NCI-H345 (cell line): ENCODE measurements at regions not wholly inside any gene's neighbourhood (a gene's known extent, or its start where the extent isn't known, plus 50 kb on each side); places are given as distances from the start of the nearest gene placed in this dataset.

Experiments used
- DNase-seq: peaks from one replicate; lab custom pipeline; 2025; lab: John Stamatoyannopoulos, UW

DNA sequence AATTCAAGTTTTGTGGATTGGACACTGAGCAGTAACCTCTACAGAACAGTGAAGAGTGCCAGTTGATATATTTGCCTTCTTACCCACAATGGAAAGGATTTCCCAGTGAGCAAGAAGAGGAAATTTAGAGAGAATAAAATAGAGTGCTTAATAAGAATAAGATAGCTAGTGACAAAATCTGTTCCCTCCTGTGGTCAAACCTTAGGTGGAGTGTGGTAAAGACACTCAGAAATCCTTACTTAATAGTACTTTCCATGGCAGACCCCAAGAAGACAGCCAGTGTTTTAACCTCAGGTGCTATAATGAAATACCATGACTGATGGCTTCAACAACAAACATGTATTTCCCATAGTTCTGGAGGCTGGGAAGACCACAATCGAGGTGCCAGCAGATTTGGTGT lies 108.4 kb upstream of the TNFAIP3 start:
- DNase-seq: no peak

DNA sequence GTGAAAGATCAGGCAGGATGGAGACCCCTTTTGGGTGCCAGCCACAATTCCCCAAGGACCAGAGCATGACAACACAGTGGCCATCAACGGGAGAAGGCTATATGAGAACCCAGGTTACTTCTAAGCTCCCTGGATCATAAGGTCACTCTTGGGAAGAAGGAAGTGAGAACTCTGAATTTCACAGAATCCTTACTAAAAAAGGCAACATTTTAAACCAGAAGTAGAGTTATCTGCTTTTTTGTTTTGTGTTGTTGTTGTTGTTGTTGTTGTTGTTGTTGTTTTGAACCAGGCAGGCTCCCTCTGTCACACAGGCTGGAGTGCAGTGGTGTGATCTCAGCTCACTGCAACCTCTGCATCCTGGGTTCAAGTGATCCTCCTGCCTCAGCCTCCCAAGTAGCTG lies 107.4 kb upstream of the TNFAIP3 start:
- no peak for DNase-seq

DNA sequence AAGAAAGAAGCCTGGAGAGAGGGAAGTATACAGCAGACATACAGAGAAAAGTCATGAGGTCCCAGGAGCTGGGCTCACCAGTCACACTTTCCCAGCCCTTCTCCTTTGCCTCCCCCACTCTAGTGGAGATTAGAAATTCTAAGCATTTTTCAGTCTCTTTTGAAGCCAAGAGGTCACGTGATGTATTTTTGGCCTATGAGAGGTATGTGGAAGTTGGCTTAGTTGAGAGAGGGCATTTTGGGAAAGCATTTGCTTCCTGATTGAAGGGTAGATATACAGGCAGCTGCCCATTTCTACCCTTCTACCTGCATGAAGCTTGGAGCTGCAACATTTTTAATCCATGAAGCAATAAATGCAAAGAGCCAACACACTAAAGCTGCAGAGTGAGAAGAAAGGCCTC lies 106.0 kb upstream of the TNFAIP3 start:
- no peak for DNase-seq

DNA sequence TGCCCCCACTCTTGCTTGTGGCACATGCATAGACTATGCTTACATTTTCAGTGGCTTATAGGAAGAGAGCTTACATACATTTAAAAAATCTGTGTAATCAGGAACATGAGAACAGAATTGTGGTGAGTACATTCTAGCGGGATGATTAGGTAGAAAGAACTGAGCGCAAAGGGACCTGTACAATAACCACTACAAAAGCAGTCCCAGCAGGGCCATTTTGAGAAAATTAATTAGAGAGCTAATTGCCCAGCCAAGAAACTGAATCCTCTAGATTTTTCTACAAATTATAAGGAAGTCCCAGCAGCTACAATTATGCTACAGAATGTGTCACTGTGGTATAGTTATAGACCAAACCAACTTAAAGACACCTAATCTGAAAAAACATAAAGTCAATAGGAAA lies 105.6 kb upstream of the TNFAIP3 start:
- DNase-seq: no peak

DNA sequence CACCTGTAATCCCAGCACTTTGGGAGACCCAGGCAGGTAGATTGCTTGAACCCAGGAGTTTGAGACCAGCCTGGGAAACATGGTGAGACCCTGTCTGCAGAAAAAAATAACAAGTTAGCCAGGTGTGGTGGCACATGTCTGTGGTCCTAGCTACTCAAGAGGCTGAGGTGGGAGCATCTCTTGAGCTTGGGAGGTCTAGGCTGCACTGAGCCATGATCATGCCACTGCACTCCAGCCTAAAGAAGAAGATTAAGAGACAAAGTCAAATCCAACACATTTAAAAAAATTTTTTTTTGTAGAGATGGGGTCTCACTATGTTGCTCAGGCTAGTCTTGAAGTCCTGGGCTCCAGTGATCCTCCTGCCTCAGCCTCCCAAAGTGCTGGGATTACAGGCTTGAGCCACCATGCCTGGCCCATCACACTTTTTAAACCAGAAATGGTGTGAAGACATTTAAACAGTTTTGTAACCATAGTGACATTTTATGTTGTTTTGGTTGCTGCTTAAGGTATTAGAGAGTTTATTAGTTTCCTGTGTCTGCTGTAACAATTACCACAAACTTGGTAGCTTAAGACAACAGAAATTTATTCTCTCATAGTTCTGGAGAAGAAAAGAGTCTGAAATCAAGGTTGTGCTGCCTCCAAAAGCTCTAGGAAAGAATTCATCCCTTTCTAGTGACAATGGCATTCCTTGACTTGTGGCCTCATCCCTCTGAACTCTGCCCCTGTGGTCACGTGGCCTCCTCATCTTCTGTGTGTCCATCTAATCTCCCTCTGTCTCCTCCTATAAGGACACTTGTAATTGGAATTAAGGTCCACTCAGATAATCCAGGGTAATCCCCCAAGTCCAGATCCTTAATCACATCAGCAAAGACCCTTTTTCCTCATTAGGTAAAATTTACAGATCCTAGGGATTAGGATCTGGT lies 104.6 kb upstream of the TNFAIP3 start:
- no peak for DNase-seq

DNA sequence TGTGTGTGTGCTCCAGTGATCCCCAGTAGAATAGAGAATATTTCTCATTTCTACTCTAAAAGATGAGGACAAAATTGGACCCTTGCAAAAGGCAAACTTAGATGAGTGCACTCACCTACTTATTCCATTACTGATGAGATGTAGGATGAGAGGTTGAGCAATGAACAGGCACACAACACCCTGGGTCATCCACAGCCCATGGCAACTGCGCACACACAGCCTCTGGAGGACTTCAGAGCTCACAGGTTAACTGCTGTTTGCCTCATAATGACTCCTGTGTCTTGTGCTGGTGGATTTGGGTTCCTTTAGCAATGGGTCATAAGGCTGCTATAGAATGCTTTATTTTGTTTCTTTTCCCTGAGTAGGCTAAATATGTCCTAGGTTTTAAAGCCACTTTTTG lies 103.6 kb upstream of the TNFAIP3 start:
- DNase-seq: no peak

DNA sequence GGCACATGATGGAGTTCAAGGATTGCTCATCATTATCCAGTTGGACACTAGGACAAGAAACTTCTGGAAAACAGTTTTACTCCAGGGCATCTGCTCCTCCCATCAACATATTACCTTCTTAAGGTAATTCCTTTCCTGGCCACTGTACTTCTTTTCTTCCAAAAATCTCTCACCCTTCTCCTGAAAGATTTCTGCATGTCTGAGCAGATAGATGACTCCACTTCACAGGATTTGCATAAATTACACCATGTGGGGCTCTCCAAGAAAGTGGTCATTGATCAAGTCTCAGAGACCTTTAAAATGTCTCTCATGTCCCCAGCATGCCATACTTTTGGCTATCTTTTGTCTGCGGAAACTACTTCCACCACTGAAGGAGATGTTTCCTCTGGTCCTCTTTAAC lies 103.2 kb upstream of the TNFAIP3 start:
- no peak for DNase-seq

DNA sequence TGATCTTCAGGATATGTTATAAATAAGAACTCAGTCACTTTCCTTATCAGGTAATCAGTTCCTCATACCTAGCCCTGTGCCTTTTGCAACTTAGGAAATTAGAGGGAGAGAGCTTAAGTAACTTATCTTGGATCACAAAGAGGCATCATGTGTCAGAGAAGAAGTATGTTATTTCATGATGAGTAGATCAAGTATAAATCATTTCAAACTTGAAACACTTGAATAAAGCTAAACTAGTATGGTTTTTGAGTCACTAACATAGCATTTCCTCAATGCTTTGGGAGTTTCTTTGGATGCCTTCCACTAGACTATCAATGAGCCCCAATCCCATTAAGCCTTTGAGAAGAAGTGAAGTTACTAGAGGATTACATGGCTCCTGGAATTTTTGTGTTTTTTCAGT lies 102.6 kb upstream of the TNFAIP3 start:
- no peak for DNase-seq

DNA sequence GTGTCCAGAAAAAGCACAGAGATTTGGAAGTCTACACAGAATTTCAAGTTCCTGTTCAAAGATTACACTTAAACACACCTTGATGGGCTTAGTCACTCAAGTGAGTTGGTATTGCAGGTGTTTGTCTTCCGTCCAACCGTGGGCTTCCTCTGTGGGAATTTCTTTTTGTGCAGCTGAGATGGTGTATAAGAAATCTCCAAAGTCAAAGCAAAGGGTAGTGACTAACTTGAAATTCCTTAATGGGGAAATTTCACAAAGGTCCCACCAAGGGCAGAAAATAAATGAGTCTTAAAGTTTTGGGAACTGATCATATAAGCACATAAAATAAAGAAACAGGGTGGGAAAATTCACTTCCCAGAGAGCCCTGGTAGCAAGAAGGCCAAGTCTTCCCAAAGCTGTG lies 102.0 kb upstream of the TNFAIP3 start:
- no peak for DNase-seq

DNA sequence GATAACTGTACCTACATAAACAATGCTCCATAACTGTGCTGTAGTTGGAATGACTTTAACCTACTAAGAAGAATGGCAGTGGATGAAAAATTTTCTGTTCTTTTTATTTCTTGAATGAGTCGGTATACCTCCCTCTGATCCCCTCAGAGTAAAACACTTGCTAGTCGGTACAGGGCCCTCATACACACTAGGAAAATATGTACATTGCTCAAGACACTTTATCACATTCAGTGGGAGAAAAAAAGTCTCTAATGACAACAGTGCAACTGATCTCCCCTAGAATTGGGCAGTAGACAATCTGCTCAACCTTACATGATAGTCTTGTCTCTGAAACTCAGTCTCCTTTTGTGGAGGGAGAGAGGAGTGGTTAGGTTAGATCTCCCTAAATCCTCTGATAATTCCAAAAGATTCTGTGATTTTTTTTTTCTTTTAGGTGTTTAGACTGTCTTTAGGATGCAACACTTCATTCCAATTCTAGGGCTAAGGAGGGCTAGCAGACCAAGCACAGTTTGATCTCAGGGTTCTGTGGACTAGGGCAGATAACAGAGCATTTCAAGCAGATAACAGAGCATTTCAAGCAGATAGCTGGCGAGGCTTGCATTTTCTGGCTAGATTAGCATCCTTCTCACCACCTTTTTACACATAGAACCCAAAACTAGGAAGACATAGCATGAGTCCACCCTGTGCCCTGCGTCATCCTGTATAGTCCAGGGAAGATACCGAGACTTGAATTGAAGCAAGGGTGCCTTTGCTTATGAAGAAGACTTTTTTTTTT lies 100.3 kb upstream of the TNFAIP3 start:
- DNase-seq: no peak

DNA sequence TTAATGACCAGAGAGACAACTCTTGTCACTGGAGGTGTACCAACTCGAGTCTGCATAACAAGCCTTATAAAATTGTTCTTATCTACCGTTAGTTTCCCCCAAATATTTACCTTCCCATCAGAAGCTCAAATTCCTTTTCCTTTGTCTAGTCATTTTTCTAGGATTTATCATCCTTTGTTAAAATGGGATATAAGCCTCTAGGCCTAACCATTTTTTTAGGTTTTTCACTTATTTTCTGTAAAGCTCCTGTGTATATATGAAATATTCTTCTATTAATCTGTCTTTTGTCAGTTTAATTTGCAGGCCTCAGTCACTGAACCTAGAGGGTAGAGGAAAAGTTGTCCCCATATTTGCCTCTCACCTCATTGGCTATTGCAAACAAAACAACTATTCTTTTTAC lies 99.6 kb upstream of the TNFAIP3 start:
- no peak for DNase-seq

DNA sequence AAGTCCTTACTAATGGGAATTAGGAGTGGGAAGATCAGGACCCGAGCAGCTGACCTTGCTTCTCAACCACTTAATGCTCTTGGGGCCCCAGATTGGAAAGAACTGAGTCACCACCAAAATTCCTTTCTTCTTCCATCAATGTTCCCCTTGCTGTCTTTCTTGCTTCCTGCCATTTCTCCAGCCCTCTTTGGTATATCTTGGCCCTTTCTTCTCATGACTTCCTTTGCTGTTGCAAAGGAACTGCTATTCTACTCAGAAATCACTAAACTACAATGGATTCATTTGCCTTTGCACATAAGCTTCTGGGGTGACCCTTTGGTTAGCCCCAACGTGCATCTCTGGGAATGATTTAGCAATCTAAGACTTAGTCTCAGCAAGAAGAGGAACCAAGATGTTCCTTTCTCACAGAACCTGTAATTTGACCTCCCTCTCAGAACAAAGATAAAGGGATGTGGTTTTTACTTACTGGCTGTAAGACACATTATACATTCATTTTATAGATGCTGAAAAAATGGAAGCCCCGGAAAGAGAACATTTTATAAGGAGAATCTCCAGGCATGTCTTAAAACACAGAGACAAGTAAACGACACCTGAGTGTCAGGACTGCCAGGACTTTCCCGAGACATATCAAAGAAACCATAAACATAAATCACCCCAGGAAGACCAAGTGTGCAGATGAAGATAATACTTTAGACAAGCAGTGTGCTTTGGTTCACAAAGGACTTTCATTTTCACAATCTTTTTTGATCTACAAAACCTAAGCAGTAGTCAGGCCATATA lies 99.0 kb upstream of the TNFAIP3 start:
- no peak for DNase-seq

DNA sequence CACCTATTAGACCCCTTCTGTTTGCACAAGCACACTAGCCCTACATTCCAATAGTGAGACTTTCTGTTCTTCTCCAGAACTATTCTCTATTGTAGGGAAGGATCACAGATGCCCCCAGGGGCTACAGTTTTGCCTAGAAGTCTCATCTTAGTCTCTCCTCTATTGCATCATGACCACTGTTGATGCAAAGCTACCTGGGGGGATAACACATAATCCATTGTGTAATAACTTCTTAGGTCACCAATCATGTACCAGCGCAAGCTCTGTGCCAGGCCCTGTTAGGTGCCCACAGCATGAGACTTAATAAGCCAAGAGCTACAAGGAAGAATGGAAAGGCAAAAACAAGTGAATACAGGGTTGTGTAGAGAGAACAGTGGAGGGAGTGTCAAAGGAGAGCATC lies 98.1 kb upstream of the TNFAIP3 start:
- no peak for DNase-seq

DNA sequence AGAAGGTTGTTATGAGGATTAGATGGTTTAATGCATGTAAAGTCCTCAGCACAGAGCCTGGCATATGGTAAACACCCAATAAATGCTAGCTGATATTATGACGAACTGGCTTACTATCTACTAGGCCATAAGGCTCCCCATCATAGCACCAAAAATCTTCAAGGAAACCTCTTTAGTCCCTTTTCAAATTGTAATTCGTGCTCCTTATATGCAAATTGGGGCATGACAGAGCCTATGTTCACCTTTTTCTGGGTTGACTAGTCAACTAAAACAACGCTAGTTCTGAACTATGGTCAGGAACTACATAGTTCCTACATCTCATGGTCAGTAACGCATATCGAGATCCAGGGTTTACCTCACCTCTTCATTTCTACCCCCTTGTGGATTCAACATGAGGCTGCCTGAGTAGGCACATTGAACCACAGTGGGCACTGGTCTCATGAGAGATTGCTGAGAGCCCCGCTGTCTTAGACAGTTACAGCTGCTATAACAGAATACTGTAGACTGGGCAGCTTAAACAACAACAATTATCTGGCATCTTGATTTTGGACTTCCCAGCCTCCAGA lies 97.2 kb upstream of the TNFAIP3 start:
- no peak for DNase-seq

DNA sequence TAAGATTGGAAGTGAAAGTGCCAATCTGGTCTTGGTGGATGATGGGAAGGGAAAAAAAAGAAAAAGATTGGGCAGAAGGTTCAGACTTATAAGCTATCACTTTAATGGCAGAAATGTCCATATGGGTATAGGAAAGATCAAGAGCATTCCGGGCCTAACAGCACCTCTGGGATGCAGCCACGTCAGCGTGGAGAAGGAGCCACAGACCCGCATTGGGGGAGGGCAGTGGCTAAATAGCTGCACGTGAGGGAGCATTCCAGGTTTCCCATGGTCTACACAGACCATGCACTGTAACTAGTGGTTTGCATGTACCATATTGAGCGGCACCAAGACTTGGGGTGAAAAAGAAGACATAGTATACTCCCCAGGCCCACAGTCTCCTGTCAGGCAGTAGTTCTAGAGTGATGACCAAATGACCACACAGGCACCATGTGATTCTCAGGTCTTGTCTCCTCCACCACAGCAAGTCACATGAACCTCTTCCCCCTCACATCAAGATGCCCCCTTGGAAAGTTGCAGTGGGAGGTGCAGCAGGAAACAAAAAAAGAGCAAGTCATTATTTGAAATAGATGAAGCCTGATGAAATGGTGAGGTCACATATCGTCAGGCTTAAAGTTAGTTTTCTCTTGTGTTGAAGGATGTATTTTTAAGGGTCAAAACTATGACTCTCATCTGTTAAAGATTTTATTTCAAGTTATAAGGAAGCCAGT lies 94.4 kb upstream of the TNFAIP3 start:
- no peak for DNase-seq

DNA sequence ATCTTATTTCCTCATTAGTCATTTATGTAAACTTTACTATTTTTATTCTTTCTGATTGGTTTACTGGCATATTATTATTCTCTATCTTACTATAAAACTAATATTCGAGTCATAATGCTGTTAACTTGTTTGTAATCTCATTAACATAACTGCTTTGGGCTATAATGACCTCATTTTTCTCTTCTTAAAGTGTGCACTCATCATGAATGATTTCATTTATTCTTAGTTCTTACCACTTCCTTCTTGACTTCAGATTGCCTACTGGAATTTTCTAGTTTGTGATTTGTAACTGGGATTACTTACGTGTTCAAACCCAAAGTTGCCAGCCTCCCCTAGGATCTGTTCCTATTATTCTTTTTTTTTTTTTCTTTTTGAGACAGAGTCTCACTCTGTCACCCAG lies 91.8 kb upstream of the TNFAIP3 start:
- DNase-seq: no peak

DNA sequence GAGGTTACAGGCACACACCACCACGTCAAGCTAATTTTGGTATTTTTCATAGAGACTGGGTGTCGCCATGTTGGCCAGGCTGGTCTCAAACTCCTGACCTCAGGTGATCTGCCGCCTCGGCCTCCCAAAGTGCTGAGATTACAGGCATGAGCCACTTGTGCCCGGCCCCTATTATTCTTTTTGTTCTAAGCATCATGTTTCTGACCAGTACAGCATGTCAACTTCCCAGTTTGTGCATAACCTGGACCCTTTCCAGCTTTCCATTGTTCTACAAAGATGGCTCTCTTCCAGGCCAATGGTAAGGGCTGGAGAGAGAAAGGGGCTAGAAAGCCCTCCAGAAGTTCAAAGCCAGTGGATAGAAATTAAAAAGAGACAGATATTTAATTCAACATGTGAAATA lies 91.3 kb upstream of the TNFAIP3 start:
- DNase-seq: no peak

DNA sequence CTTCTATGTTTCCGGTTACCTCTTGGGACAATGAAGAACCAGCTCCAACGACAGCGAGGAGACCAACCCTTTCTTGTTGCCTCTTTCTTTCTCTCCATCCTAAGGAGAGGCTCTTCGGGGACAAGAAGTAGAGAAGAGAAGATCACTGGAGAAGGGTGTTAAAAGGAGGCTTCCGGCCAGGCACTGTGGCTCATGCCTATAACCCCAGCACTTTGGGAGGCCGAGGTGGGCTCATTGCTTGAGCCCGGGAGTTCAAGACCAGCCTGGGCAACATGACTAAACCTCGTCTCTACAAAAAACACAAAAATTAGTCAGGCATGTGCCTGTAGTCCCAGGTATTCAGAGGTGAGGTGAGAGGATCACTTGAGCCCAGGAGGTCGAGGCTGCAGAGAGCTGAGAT lies 90.8 kb upstream of the TNFAIP3 start:
- DNase-seq: no peak

DNA sequence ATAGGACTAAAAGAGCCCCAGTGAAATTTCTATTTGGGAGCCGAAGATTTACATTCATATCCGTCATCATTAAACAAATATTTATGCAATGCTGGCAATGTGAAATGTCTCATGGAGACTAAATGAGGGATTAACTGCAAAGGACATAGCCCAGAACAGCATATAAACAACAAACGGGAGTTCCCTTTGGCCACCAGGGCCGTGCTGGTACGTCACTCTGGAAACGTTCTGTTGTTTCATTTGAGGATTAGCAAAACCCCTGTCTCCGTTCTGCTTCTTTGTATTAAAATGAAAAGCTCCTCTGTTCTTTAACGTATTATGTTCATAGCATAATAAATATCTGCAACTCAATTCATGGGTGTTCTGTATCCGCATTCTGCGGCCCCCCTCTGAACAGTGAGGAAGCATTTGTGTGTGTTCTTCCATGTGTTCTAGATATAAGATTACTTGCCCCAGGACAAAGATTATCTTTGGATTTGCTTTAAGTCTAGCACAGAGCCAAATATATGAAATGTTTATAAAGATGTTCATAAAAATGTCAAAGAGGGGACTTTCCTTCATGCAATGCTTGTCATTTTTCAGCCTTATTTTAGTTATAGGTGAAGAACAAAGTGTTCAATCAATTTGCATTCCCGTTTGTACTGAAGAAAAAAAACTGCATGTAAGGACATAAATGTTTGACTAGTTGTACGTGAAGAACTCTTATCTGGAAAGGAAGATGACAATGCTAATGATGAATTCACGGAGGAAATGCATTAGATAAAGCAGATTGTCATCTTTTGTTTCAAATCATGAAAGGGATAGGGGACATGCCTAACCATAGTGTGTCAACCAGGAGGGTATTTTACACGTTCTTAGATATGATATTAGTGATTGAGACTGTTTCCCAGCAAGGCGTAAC lies 90.0 kb upstream of the TNFAIP3 start:
- DNase-seq: no peak

DNA sequence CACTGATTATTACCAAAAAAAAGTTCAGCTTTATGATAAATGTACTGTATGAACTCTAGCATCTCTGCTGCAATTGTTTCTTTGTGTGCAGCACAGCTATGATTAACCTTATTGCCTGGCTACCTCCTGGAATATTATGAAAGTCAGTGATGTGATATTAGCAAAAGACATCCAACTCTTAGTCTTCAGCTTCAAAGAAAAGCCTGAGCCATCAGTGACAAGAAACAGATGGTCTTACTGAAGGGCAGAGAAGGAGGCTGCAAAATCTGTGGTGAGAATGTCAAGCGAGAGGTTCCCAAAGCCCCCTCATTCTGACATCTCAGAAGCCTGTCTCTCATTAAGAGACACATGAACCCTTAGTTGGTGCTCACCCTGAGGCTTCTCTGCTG lies 89.4 kb upstream of the TNFAIP3 start:
- DNase-seq: no peak

DNA sequence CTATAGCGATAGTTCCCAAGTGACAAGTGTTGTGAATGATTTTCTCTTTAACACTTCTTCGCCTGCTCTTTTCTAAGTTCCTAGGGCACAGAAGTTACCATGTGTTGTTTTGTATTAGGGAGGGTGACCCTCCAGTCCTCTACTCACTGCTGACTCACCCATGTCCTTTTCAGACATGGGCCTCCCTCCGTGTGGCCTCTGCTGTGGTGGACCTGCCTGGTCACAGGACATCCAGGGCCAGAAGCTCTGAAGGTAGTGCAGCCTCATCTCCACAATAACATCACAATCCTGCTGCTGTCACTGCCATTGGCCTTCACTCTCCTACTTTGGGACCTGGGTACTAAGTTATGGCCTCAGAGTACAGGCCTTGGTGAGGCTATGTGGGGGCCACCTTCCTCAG lies 87.1 kb upstream of the TNFAIP3 start:
- no peak for DNase-seq
